Activated CD8-positive, alpha-beta memory T cell treated with anti-CD3 and anti-CD28 coated beads, Interleukin-2, amount 10 ng/mL, durations not matched to agents 7 days and 5 days (primary cell): ENCODE measurements at regions not wholly inside any gene's neighbourhood (a gene's known extent, or its start where the extent isn't known, plus 50 kb on each side); places are given as distances from the start of the nearest gene placed in this dataset.

Experiments
- ATAC-seq: fragments of 150-1000 bp; cut with Tn5 transposase; one replicate; pipeline ENCODE4 v1.10.0; 2021; ENCODE audit warnings: moderate library complexity
- CTCF ChIA-PET: fragments of 350-600 bp; sonication (Branson Sonifier 250); formaldehyde crosslinking; loops from one replicate; lab custom pipeline; 2021; ENCODE audit warnings: antibody characterized with exemption; lab: Charles Lee
- DNase-seq: peaks from one replicate; pipeline ENCODE4 v3.0.0-alpha.2; 2020
- H3K27ac Mint-ChIP-seq: one replicate; pipeline ENCODE4 v1.8.0; 2021; ENCODE audit warnings: mild to moderate bottlenecking, mixed read lengths
- H3K27me3 Mint-ChIP-seq: one replicate; pipeline ENCODE4 v1.8.0; 2021; ENCODE audit warnings: mixed read lengths
- H3K36me3 Mint-ChIP-seq: one replicate; pipeline ENCODE4 v1.8.0; 2021; ENCODE audit warnings: mild to moderate bottlenecking, mixed read lengths
- H3K4me1 Mint-ChIP-seq: one replicate; pipeline ENCODE4 v1.8.0; 2021; ENCODE audit warnings: mixed read lengths
- H3K4me3 Mint-ChIP-seq: one replicate; pipeline ENCODE4 v1.8.0; 2021; ENCODE audit warnings: mild to moderate bottlenecking, moderate library complexity, mixed read lengths
- H3K9me3 Mint-ChIP-seq: one replicate; pipeline ENCODE4 v1.8.0; 2022; ENCODE audit warnings: low read depth, mixed read lengths

GRCh38 chr13:76160506-76160905, 524.4 kb downstream of the LMO7 start:
- H3K4me3 Mint-ChIP-seq, result no peak overlapping the region
- no peak for ATAC-seq
- H3K27ac Mint-ChIP-seq, result no peak overlapping the region
- CTCF ChIA-PET, result no interaction called here
- H3K4me1 Mint-ChIP-seq, result no peaks in the 10 kb centered on the region
- no peaks in the 10 kb centered on the region for H3K27me3 Mint-ChIP-seq
- H3K9me3 Mint-ChIP-seq, result no peaks in the 10 kb centered on the region
- no peak for DNase-seq
- no peaks in the 10 kb centered on the region for H3K36me3 Mint-ChIP-seq

GRCh38 chr13:76157926-76158325, 521.8 kb downstream of the LMO7 start:
- no peaks in the 10 kb centered on the region for H3K27me3 Mint-ChIP-seq
- H3K9me3 Mint-ChIP-seq, result no peaks in the 10 kb centered on the region
- CTCF ChIA-PET, result no interaction called here
- H3K4me1 Mint-ChIP-seq, result no peaks in the 10 kb centered on the region
- ATAC-seq (no peak), DNase-seq (no peak)
- no peak overlapping the region for H3K27ac Mint-ChIP-seq
- H3K36me3 Mint-ChIP-seq, result no peaks in the 10 kb centered on the region
- no peak overlapping the region for H3K4me3 Mint-ChIP-seq

- H3K9me3 Mint-ChIP-seq, result no peaks in the 10 kb centered on the region
- H3K36me3 Mint-ChIP-seq, result no peaks in the 10 kb centered on the region
- no peak overlapping the region for H3K27ac Mint-ChIP-seq
- H3K27me3 Mint-ChIP-seq, result no peaks in the 10 kb centered on the region
- ATAC-seq (no peak), DNase-seq (no peak)
- no peaks in the 10 kb centered on the region for H3K4me1 Mint-ChIP-seq
- CTCF ChIA-PET, result no interaction called here
- H3K4me3 Mint-ChIP-seq, result no peak overlapping the region
Measured at GRCh38 chr13:76153239-76153638, 517.1 kb downstream of the LMO7 start.

- Mint-ChIP-seq H3K4me3 (no peak overlapping the region), H3K9me3 (no peaks in the 10 kb centered on the region), H3K36me3 (no peaks in the 10 kb centered on the region), H3K27me3 (no peaks in the 10 kb centered on the region), H3K4me1 (no peaks in the 10 kb centered on the region), H3K27ac (no peak overlapping the region)
- CTCF ChIA-PET, result no interaction called here
- ATAC-seq (no peak), DNase-seq (no peak)
Measured at GRCh38 chr13:76148926-76149325, 512.8 kb downstream of the LMO7 start.

- no peaks in the 10 kb centered on the region for H3K27me3 Mint-ChIP-seq
- no peak overlapping the region for H3K4me3 Mint-ChIP-seq
- H3K36me3 Mint-ChIP-seq, result no peaks in the 10 kb centered on the region
- CTCF ChIA-PET, result no interaction called here
- DNase-seq (no peak), ATAC-seq (no peak)
- no peaks in the 10 kb centered on the region for H3K4me1 Mint-ChIP-seq
- no peak overlapping the region for H3K27ac Mint-ChIP-seq
- no peaks in the 10 kb centered on the region for H3K9me3 Mint-ChIP-seq
Measured at GRCh38 chr13:76148374-76148773, 512.2 kb downstream of the LMO7 start.

GRCh38 chr13:76132532-76132931, 496.4 kb downstream of the LMO7 start:
- H3K4me1 Mint-ChIP-seq, result no peaks in the 10 kb centered on the region
- H3K27me3 Mint-ChIP-seq, result no peaks in the 10 kb centered on the region
- H3K27ac Mint-ChIP-seq, result no peak overlapping the region
- no peak overlapping the region for H3K4me3 Mint-ChIP-seq
- ATAC-seq (no peak), DNase-seq (no peak)
- H3K36me3 Mint-ChIP-seq, result no peaks in the 10 kb centered on the region
- CTCF ChIA-PET, result no interaction called here
- H3K9me3 Mint-ChIP-seq, result no peaks in the 10 kb centered on the region

GRCh38 chr13:76131551-76131950, 495.4 kb downstream of the LMO7 start:
- Mint-ChIP-seq H3K27me3 (no peaks in the 10 kb centered on the region), H3K27ac (no peak overlapping the region), H3K9me3 (no peaks in the 10 kb centered on the region), H3K4me1 (no peaks in the 10 kb centered on the region), H3K36me3 (no peaks in the 10 kb centered on the region), H3K4me3 (no peak overlapping the region)
- CTCF ChIA-PET, result no interaction called here
- no peak for DNase-seq
- no peak for ATAC-seq

- H3K4me3 Mint-ChIP-seq, result no peak overlapping the region
- CTCF ChIA-PET, result no interaction called here
- H3K27ac Mint-ChIP-seq, result no peak overlapping the region
- no peaks in the 10 kb centered on the region for H3K9me3 Mint-ChIP-seq
- no peaks in the 10 kb centered on the region for H3K27me3 Mint-ChIP-seq
- no peaks in the 10 kb centered on the region for H3K36me3 Mint-ChIP-seq
- DNase-seq, result no peak
- no peaks in the 10 kb centered on the region for H3K4me1 Mint-ChIP-seq
- ATAC-seq, result no peak
Measured at GRCh38 chr13:76129305-76130000, 493.3 kb downstream of the LMO7 start.

- H3K27me3 Mint-ChIP-seq, result no peaks in the 10 kb centered on the region
- DNase-seq (no peak), ATAC-seq (no peak)
- H3K9me3 Mint-ChIP-seq, result peaks cover 6% of the 10 kb centered on the region
- H3K36me3 Mint-ChIP-seq, result no peaks in the 10 kb centered on the region
- H3K27ac Mint-ChIP-seq, result no peak overlapping the region
- no peak overlapping the region for H3K4me3 Mint-ChIP-seq
- CTCF ChIA-PET, result no interaction called here
- H3K4me1 Mint-ChIP-seq, result no peaks in the 10 kb centered on the region
Measured at GRCh38 chr13:76127922-76128321, 491.8 kb downstream of the LMO7 start.

GRCh38 chr13:76123548-76123947, 487.4 kb downstream of the LMO7 start:
- Mint-ChIP-seq H3K36me3 (no peaks in the 10 kb centered on the region), H3K4me3 (no peak overlapping the region), H3K9me3 (peaks cover 9% of the 10 kb centered on the region), H3K27ac (no peak overlapping the region), H3K4me1 (no peaks in the 10 kb centered on the region), H3K27me3 (no peaks in the 10 kb centered on the region)
- no peak for DNase-seq
- CTCF ChIA-PET, result no interaction called here
- ATAC-seq, result no peak

GRCh38 chr13:76116751-76117360, 480.7 kb downstream of the LMO7 start:
- DNase-seq (no peak), ATAC-seq (no peak)
- H3K9me3 Mint-ChIP-seq, result peaks cover 5% of the 10 kb centered on the region
- CTCF ChIA-PET, result no interaction called here
- H3K27me3 Mint-ChIP-seq, result no peaks in the 10 kb centered on the region
- no peaks in the 10 kb centered on the region for H3K36me3 Mint-ChIP-seq
- no peak overlapping the region for H3K4me3 Mint-ChIP-seq
- no peaks in the 10 kb centered on the region for H3K4me1 Mint-ChIP-seq
- no peak overlapping the region for H3K27ac Mint-ChIP-seq

- Mint-ChIP-seq H3K4me1 (no peaks in the 10 kb centered on the region), H3K27me3 (no peaks in the 10 kb centered on the region), H3K9me3 (no peaks in the 10 kb centered on the region), H3K4me3 (no peak overlapping the region), H3K27ac (no peak overlapping the region), H3K36me3 (no peaks in the 10 kb centered on the region)
- CTCF ChIA-PET, result no interaction called here
- ATAC-seq, result no peak
- no peak for DNase-seq
Measured at GRCh38 chr13:76106763-76107162, 470.6 kb downstream of the LMO7 start.

GRCh38 chr13:76094645-76095044, 458.5 kb downstream of the LMO7 start:
- no peak for DNase-seq
- Mint-ChIP-seq H3K27me3 (no peaks in the 10 kb centered on the region), H3K9me3 (no peaks in the 10 kb centered on the region), H3K4me3 (no peak overlapping the region), H3K27ac (no peak overlapping the region), H3K36me3 (no peaks in the 10 kb centered on the region), H3K4me1 (no peaks in the 10 kb centered on the region)
- CTCF ChIA-PET, result no interaction called here
- ATAC-seq, result no peak

GRCh38 chr13:76091076-76091475, 454.9 kb downstream of the LMO7 start:
- Mint-ChIP-seq H3K27me3 (no peaks in the 10 kb centered on the region), H3K9me3 (peaks cover 5% of the 10 kb centered on the region), H3K36me3 (no peaks in the 10 kb centered on the region), H3K27ac (no peak overlapping the region), H3K4me1 (no peaks in the 10 kb centered on the region), H3K4me3 (no peak overlapping the region)
- no peak for ATAC-seq
- CTCF ChIA-PET, result interaction anchor here (0.7 kb wide), 1 partner anchor 203 kb away, joined by 3 read pairs; no protein-coding TSS in a partner anchor
- DNase-seq, result no peak
